HG02678 (cell line): ENCODE measurements at regions not wholly inside any gene's neighbourhood (a gene's known extent, or its start where the extent isn't known, plus 50 kb on each side); places are given as distances from the start of the nearest gene placed in this dataset.
"Not testable (repeated sequence)": the region's sequence is repeated elsewhere in the genome, so short reads cannot be mapped to it uniquely, and the experiment has no call there.

ENCODE experiments used
- ATAC-seq: cut with Tn5 transposase; IDR thresholded peaks from one replicate; pipeline ENCODE4 v1.9.1; 2021; ENCODE audit warnings: mild to moderate bottlenecking, moderate library complexity; ENCODE audit not compliant: unreplicated experiment

DNA sequence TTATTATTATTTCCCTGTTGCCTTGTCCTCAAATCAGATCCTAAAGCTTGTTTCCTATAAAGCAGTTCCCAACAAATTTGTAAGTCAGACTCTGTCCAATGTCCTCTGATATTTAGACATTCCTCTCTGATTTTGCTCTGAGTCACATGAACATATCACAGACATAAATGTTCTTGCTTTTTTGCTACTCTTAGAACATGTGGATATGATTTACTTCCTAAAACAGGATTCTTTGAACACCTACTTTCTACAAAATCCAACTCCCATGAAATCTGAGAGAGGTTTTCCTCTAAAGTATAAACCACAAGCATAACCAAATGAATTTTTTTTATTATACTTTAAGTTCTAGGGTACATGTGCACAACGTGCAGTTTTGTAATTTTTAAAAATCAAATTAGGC, 181.3 kb upstream of the SLC38A2 start:
- ATAC-seq: no peak

DNA sequence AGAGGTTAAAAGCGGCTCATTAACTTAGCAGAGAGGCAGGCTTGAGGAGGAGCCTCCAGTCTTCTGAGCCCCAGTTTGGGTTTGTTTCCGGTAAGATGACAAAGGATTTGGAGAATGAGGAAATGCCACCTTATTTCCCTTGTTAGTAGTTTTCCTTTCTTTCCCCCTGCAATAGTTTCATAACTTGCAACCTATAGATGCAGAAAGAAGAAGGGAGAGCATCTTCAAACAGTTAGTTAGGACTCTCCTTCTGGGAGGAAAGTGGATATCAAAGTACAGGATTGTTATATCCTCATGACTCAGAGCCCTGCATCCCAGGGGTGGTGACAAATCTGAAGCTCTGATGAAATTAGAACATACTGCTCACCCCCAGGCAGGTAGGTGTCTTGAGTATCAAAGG, 180.7 kb upstream of the SLC38A2 start:
- ATAC-seq: no peak

- no peak for ATAC-seq
Observed at GRCh38 chr12:46550266-46550879, 177.8 kb upstream of the SLC38A2 start.

GRCh38 chr12:46549527-46550265, 177.1 kb upstream of the SLC38A2 start:
- ATAC-seq: no peak

- ATAC-seq: no peak
Observed at GRCh38 chr12:46548605-46549071, 176.1 kb upstream of the SLC38A2 start.

- ATAC-seq: no peak
Observed at GRCh38 chr12:46547421-46548354, 175.1 kb upstream of the SLC38A2 start.

DNA sequence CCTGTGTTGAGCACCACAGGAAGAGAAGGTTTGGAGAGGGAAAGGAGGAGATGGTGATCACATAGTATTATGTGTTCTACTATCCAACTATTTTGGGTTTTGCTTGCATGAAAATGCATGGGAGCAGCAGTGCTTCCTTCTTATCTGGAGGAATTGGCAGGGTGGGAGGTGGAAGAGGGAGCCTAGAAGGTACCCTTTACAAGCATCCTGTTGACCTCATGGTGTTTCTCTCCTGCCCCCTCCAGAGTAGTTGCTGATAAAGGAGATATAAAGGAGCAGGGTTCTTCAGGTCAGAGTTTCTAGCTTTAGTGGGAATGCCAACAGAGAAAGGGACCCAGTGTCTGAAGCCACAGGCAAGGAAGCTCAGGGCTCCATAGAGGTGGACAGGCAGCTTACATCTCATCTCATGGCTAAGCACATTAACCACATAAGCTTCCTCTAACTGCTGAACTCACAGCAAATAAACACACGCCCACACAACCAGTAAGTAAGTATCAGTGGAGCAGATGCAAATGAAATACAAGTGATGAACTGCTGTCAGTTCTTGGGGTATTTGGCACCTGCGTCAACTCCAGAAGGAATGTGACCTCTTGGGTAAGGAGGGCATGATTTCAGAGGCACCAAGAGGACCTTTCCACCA, 174.2 kb upstream of the SLC38A2 start:
- peak; percentile 96 for ATAC-seq

DNA sequence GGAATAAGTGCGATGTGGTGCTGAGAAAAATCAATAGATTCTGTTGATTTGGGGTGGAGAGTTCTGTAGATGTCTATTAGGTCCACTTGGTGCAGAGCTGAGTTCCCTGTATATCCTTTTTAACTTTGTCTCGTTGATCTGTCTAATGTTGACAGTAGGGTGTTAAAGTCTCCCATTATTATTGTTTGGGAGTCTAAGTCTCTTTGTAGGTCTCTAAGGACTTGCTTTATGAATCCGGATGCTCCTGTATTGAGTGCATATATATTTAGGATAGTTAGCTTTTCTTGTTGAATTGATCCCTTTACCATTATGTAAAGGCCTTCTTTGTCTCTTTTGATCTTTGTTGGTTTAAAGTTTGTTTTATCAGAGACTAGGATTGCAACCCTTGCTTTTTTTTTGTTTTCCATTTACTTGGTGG, 170.8 kb upstream of the SLC38A2 start:
- ATAC-seq: not testable (repeated sequence)

- no peak for ATAC-seq
Observed at GRCh38 chr12:46538976-46539375, 166.4 kb upstream of the SLC38A2 start.

- ATAC-seq: no peak
Observed at GRCh38 chr12:46537387-46537955, 164.9 kb upstream of the SLC38A2 start.

DNA sequence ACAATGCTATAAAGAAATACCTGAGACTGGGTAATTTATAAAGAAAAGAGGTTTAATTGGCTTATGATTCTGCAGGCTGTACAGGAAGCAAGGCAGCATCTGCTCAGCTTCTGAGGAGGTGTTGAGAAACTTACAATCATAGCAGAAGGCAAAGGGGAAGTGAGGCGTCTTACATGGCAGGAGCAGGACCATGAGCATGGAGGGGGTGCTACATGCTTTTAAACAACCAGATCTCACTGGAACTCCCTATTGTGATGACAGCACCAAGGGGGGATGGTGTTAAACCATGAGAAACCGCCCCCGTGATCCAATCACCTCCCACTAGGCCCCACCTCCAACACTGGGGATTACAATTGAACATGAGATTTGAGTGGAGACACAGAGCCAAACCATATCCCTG, 163.7 kb upstream of the SLC38A2 start:
- ATAC-seq: peak; percentile 84

GRCh38 chr12:46535907-46536306, 163.3 kb upstream of the SLC38A2 start:
- no peak for ATAC-seq

DNA sequence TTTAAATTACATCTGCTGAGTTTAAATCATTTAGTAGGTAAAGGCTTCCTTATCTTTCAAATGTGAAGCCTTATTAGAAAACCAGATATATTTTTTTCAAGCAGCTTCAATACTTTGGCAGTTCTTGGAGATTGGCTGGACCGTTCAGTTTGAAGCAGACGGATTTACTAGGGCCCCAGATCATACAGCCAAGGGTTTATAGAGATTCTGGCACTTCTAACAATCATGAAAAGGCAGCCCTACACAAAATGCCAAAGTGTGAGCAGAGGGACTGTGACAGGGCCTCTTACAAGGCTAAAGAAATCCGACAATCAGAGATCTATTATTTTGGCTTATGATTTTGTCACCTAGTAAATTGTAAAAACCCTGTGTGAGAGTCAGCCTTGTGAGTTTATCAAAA, 162.8 kb upstream of the SLC38A2 start:
- no peak for ATAC-seq

DNA sequence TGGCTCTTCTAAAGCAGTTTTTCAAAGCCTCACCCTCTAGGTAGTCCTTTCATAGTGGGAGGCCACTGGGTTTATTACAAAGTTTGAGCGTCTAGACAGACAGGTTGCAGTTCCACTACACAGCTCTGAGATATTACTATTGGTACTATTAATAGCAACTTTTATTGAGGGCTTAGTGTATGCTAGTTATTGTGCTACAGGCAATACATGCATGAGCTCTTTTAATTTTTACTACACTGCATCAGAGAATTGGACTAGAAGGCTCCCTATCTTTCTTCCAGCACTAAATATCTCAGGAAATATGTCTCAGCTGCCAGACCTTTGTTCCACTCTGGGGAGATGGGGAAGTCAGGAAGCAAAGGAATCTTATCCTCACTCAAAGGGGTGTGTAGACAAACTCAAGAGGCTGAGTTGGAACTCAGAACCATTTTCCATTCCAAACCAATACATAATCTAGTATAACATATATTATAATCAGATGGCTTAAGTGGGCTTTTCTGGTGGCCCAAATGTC, 161.8 kb upstream of the SLC38A2 start:
- no peak for ATAC-seq

DNA sequence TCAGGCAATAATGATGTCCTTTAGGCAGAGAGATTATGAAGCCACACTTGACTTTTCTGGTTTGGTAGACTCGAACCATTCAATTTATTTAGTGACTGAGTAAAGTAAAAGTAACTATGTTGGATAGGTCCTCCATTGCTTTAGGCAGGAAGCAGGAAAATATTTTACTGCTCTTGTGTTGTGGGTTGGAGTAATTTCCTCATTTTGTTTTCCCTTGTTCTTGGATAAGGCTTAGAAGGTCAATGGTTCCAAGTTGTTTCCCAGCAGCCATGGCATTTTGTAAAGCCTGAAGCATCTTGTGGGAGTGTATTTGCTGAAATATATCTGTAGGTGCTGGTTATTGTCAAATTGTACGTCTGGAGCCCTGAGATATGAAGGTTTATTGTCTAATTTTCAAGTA, 161.2 kb upstream of the SLC38A2 start:
- no peak for ATAC-seq

DNA sequence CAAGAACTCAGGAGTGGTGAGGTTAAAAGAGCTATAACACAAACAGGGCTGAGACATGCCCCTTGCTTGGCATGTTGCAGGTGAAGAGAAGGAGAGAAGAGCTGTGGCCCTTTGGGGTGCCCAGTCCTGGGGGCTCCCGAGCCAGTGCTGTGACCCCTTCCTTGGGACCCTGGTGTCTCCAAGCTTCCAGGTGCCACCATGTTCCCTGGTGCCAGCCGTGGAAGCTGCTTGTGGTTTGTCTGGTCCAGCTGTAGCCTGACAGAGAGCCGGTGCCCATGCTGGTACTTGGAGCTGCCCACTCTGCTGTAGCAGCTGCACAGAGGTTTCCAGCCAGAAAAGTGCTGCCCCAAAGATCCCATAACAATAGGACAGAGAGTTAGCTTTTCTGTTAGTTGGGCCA, 159.2 kb upstream of the SLC38A2 start:
- no peak for ATAC-seq

DNA sequence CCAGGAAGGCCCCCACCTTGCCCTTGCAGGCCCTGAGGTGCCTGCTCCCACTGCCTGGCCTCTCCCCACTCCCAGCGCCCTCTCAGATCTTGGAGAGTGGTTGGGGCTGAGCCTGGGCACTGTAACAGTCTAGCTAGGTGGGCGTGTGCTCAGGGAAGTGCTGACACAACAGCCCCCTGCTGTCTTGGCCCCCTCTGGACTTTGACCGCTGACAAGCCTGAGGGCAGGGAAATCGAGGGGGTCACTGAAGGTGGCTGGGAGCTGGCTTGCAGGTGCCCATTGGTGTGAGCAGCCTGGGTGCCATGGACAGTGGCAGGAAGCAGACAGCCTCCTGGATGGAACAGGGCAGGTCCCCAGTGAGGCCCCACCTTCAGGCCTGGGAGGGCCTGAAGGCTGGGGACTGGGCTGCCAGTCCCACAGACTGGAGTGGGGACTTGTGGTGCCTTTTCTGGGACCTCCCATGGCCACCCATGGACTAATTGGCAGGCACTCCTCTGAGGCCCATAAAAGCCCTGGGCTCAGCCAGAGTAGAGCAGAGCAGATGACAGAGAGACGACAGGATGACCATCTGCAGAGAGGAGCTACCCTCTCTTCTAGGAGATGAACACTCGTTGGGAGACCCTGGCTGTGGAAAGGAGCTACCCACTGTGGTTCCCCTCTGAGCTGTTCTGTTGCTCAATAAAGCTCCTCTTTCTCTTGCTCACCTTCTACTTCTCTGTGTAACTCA, 158.6 kb upstream of the SLC38A2 start:
- ATAC-seq: no peak

GRCh38 chr12:46530373-46531056, 157.9 kb upstream of the SLC38A2 start:
- ATAC-seq: no peak

DNA sequence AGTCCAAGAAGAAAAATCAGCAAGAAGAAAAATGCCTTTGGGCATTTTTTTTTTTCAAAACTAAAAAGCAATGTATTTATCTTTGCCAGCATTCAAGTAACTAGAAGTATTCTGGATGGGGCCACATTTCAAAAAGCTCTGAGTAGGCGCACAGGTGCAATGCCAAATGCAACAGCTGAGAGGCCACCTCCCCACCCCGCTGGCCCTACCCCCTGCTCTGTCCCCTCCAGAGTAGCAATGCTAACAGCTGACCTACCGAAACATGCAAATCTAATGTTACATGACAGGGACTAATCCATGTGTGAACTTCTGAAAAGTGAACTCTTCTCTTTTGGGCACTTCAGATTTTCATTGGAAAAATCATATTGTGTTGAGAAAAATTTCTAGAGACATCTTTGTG, 153.7 kb upstream of the SLC38A2 start:
- ATAC-seq: no peak
